ENCODE measurements at regions not wholly inside any gene's neighbourhood (a gene's known extent, or its start where the extent isn't known, plus 50 kb on each side); places are given as distances from the start of the nearest gene placed in this dataset.

DNA sequence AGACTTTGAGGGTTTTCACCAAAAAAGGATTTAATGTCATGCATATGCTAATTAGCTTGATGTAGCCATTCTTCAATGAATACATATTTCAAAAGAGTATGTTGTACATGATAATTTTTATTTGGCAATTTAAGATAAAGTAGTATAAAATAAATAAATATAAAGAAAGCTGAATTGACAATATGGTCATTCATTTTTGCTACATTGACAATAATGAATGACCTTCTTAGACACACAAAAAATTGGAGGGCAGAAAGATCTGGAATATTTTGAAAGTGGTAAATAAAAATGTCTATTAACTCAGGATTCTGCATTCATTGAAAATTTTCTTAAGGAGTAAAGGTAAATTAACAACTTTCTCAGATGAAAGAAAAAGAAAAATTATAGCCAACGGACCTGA lies 324.8 kb upstream of the FTMT start:
- no peak for TF ChIP-seq POLR2AphosphoS5 (IDR thresholded peaks at IDR 0.05; ENCODE audit: low read depth, low read length)
- TF ChIP-seq, protein P1, sequence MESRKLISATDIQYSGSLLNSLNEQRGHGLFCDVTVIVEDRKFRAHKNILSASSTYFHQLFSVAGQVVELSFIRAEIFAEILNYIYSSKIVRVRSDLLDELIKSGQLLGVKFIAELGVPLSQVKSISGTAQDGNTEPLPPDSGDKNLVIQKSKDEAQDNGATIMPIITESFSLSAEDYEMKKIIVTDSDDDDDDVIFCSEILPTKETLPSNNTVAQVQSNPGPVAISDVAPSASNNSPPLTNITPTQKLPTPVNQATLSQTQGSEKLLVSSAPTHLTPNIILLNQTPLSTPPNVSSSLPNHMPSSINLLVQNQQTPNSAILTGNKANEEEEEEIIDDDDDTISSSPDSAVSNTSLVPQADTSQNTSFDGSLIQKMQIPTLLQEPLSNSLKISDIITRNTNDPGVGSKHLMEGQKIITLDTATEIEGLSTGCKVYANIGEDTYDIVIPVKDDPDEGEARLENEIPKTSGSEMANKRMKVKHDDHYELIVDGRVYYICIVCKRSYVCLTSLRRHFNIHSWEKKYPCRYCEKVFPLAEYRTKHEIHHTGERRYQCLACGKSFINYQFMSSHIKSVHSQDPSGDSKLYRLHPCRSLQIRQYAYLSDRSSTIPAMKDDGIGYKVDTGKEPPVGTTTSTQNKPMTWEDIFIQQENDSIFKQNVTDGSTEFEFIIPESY (IDR thresholded peaks at IDR 0.05; ENCODE audit: extremely low read depth, insufficient replicate concordance, low read length), result no peak
- TF ChIP-seq, protein P2, sequence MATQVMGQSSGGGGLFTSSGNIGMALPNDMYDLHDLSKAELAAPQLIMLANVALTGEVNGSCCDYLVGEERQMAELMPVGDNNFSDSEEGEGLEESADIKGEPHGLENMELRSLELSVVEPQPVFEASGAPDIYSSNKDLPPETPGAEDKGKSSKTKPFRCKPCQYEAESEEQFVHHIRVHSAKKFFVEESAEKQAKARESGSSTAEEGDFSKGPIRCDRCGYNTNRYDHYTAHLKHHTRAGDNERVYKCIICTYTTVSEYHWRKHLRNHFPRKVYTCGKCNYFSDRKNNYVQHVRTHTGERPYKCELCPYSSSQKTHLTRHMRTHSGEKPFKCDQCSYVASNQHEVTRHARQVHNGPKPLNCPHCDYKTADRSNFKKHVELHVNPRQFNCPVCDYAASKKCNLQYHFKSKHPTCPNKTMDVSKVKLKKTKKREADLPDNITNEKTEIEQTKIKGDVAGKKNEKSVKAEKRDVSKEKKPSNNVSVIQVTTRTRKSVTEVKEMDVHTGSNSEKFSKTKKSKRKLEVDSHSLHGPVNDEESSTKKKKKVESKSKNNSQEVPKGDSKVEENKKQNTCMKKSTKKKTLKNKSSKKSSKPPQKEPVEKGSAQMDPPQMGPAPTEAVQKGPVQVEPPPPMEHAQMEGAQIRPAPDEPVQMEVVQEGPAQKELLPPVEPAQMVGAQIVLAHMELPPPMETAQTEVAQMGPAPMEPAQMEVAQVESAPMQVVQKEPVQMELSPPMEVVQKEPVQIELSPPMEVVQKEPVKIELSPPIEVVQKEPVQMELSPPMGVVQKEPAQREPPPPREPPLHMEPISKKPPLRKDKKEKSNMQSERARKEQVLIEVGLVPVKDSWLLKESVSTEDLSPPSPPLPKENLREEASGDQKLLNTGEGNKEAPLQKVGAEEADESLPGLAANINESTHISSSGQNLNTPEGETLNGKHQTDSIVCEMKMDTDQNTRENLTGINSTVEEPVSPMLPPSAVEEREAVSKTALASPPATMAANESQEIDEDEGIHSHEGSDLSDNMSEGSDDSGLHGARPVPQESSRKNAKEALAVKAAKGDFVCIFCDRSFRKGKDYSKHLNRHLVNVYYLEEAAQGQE (IDR thresholded peaks at IDR 0.05; ENCODE audit: low read depth), result no peak
- TF ChIP-seq, protein P3, sequence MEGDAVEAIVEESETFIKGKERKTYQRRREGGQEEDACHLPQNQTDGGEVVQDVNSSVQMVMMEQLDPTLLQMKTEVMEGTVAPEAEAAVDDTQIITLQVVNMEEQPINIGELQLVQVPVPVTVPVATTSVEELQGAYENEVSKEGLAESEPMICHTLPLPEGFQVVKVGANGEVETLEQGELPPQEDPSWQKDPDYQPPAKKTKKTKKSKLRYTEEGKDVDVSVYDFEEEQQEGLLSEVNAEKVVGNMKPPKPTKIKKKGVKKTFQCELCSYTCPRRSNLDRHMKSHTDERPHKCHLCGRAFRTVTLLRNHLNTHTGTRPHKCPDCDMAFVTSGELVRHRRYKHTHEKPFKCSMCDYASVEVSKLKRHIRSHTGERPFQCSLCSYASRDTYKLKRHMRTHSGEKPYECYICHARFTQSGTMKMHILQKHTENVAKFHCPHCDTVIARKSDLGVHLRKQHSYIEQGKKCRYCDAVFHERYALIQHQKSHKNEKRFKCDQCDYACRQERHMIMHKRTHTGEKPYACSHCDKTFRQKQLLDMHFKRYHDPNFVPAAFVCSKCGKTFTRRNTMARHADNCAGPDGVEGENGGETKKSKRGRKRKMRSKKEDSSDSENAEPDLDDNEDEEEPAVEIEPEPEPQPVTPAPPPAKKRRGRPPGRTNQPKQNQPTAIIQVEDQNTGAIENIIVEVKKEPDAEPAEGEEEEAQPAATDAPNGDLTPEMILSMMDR (IDR thresholded peaks at IDR 0.05 in 2 of 3, conservative IDR thresholded peaks at IDR 0.05 in 1 of 3; ENCODE audit: borderline replicate concordance in 1 of 3, insufficient read depth in 1 of 3, low read depth in 2 of 3, low read length in 2 of 3), result no peak
- no peak for TF ChIP-seq SIN3A (IDR thresholded peaks at IDR 0.05; ENCODE audit: low read depth)
- TF ChIP-seq POLR2A (IDR thresholded peaks at IDR 0.05; ENCODE audit: borderline replicate concordance, extremely low read depth, insufficient read depth, insufficient read length), result no peak
- TF ChIP-seq, protein P4, sequence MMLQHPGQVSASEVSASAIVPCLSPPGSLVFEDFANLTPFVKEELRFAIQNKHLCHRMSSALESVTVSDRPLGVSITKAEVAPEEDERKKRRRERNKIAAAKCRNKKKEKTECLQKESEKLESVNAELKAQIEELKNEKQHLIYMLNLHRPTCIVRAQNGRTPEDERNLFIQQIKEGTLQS (IDR thresholded peaks at IDR 0.05), result no peak
- TF ChIP-seq JUND (IDR thresholded peaks at IDR 0.05), result no peak
- no peak for TF ChIP-seq EZH2phosphoT487 (IDR thresholded peaks at IDR 0.05; ENCODE audit: borderline replicate concordance)
- TF ChIP-seq FOSL1 (IDR thresholded peaks at IDR 0.05; ENCODE audit: low read depth), result no peak

All from HCT116 (cell line).